HG03159 (cell line): ENCODE measurements at regions not wholly inside any gene's neighbourhood (a gene's known extent, or its start where the extent isn't known, plus 50 kb on each side); places are given as distances from the start of the nearest gene placed in this dataset.

Source experiments
- ATAC-seq: cut with Tn5 transposase; IDR thresholded peaks from one replicate; pipeline ENCODE4 v1.9.1; 2021; ENCODE audit warnings: mild to moderate bottlenecking, moderate library complexity; ENCODE audit not compliant: unreplicated experiment

DNA sequence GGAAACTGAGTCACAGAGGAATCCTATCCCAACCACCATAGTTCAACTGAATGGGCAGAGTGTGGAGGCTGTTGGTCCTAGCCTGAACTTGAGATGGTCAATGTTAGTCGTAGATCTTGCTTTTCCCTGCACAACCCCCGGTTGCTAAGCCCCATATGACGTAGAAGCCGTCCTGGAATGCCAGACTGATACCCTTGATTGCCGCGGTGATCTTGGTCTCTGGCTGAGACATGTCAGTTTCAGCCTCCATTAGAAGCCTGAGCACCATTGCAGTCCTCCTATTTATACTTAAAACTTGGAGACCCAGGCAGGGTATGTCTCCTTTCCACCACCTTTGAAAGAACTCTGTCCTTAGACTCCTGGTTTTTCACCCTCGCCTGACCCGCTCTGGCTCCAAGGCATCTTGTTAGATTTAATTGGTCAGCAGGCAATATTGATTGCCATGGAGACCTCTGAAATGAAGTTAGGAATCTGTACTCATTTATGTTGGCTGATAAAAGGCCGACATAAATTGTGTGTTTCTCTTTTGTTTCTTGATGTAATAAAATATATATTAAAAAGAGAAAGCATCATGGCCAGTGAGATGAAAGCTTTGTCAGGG, 53.4 kb downstream of the RPLP1 start:
- no peak for ATAC-seq

DNA sequence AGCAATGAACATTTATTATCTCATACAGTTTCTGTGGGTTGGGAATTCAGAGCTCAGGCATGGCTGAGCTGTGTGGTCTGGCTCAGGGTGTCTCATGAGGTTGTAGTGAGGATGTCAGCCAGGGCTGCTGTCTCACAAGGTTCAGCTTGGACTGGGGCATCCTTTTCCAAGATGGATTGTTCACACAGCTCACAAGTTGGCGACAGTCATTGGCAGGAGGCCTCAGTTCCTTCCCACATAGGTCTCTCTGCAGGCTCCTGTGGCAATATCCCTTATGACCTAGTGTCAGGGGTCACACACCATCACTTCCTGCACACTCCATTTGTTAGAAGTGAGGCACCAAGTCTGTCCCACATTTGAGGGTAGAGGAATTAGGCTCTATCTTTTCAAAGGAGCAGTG, 56.0 kb downstream of the RPLP1 start:
- ATAC-seq: no peak

DNA sequence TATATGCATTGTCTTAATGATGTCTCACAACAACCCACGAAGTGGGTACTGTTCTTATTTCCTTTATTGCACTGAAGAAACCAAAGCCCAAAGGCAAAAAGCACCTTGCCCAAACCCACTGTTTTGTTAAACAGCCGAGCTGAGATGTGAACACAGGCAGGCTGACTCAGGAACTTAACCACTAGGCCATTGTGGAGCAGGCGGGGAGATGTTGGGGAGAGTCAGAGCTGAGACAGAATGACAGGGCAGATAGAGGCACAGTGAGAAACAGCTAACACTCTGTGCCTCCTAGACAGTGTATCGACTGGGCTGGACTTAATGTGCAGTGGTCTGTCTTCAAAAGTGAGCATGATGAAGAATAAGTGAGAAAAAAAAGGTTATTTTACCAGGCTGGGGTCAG, 56.5 kb downstream of the RPLP1 start:
- ATAC-seq: no peak

DNA sequence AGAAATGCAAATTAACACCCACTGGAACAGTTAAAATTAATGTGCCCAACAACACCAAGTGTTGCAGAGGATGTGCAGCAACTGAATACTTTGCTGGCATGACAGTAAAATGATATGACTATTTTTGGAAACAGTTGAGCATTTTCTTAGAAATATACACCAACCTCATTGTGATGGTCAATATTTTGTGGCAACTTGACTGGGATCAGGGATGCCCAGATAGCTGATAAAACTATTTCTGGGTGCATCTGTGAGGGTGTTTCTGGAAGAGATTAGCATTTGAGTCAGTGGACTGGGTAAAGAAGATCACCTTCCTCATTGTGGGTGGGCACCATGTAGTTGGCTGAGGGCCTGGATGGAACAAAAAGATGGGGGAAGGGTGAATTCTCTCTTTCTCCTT, 57.9 kb downstream of the RPLP1 start:
- ATAC-seq: no peak

DNA sequence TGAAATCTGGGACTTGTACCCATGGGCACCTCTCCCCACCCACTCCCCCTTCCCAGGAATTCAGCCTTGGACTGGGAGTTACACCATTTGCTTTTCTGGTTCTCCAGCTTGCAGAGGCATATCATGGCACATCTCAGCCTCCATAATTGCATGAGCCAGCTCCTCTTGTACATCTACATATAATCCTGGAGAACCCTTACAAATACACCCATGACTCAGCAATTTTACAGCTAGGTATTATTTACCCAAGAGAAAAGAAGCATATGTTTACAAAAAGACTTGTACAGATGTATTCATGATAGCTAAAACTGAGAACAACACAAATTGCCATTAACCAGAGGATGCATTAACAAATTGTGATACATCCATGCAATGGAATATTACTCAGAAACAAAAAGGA, 58.4 kb downstream of the RPLP1 start:
- ATAC-seq: no peak

DNA sequence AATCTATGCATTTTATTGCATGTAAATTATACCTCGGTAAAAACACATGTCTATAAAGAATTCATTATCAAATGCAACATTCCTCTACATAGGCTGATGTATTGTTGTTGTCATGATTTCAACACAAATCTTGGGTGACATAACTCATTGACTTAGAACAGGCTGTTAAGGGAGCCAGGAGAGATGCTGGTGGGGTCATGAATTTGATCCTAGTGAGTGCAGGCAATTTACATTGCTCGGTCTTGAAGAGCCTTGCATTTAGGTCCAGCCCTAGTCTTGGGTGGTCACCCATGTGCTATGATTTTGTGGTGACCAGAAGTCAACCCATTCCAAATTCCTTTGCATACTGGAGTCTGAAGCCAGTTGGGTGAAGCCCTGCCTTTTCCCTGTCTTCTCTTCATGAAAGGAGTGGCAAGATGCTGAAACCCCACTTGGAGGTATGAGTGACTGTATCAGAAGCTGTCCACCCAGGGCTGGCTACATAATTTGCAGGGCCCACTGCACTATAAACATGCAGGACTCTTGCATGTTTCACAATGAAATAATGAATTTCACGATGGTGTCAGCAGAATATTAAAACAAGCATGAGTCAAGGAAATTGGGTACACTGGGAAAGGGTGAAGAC, 59.2 kb downstream of the RPLP1 start:
- no peak for ATAC-seq

DNA sequence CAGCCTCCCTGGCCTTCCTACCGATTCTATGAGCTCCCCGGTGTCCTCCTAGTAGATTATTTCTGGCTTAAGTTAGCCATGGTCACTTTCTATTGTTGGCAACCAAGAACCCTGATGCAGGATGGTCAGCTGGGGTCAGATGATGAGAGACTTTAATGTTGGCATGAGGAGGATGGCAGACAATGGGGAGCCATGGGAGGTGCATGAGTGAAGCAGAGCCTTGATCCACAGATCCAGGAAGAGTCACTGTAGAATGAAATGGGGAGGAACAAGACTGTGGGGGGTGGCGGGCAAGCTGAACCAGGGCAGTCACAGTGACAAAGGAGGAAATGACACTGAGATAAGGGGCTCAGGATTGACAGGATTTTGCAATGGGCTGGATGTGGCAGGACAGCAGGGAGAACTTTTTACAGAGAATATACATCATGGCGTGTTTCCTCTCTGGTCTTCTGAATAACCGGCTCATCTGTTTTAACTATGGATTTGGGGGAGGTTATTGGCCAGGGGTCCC, 60.9 kb downstream of the RPLP1 start:
- ATAC-seq: no peak

DNA sequence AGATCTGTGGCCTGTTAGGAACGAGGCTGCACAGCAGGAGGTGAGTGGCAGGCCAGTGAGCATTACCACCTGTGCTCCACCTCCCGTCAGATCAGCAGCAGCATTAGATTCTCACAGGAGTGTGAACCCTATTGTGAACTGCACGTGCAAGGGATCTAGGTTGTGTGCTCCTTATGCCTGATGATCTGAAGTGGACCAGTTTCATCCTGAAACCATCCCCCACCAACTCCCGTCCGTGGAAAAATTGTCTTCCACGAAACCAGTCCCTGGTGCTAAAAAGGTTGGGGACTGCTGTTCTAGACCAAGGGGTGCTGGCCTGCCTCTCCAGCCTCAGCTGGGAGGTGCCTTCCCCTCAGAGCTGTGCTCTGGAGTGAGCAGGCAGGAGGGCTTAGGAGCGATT, 61.4 kb downstream of the RPLP1 start:
- ATAC-seq: no peak

DNA sequence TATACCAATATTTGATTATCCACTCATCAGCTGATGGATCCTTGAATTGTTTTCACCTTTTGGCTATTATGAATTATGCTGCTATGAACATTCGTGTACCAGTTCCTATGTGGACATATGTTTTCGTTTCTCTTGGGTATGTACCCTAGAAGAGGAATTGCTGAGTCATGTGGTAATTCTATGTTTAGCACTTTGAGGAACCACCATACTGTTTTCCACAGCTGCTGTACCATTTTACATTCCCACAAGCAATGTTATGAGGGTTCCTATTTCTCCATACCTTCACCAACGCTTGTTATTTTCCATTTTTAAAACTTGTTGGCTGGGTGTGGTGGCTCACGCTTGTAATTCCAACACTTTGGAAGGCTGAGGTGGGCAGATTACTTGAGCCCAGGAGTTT, 62.9 kb downstream of the RPLP1 start:
- ATAC-seq: no peak

DNA sequence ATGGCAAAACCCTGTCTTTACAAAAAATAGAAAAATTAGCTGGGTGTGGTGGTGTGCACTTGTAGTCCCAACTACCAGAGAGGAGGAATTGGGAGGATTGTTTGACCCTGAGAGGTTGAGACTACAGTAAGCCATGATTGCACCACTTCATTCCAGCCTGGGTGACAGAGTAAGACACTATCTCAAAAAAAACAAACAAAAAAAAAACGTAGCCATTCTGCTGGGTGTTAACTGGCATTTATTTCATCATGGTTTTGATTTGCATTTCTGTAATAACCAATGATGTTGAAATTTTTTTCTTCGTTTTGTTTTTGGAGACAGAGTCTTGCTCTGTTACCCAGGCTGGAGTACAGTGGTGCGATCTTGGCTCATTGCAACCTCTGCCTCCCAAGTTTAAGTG, 63.3 kb downstream of the RPLP1 start:
- no peak for ATAC-seq

DNA sequence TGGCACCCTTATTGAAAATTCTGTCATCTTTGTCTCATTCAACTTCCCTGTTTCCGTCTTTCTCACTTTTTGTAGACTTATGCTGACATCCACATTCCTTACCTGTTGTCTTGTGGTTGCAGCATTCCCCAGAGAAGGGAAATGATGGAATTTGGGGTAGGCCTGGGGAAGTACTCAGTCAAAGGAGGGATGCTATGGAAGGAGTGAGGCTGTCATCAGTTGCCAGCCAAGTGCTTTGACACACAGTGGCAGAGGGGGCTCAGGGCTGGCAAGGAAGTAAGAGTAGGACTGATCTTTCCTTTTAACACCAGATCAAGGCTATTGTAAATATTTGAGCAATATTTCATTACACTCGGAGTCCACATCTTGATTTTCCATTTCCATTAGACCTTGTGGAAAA, 64.4 kb downstream of the RPLP1 start:
- ATAC-seq: no peak

DNA sequence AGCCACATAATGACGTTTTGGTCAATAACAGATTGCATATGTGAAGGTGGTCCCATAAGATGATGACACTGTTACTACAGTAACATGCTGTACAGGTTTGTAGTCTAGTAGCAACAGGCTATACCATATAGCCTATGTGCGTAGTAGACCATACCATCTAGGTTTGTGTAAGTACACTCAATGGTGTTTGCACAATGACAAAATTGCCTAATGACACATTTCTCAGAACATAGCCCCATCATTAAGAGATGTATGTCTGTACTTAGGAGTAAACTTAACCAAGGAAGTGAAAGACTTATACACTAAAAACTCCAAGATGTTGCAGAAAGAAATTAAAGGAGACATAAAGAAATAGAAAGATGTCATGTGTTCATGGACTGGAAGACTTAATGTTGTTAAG, 66.2 kb downstream of the RPLP1 start:
- ATAC-seq: no peak

DNA sequence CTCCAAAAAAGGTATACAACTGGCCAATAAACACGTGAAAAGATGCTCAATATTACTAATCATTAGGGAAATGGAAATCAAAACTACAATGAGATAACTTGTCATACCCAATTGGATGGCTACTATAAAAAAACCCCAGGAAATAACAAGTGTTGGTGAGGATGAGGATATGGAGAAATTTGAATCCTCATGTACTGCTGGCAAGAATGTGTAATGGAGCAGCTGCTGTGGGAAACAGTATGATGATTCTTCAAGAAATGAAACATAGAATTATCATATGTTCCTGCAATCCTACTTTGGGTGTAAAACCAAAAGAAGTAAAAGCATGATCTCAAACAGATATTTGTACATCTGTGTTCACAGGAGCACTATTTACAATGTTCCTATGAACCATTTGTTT, 67.4 kb downstream of the RPLP1 start:
- ATAC-seq: no peak

DNA sequence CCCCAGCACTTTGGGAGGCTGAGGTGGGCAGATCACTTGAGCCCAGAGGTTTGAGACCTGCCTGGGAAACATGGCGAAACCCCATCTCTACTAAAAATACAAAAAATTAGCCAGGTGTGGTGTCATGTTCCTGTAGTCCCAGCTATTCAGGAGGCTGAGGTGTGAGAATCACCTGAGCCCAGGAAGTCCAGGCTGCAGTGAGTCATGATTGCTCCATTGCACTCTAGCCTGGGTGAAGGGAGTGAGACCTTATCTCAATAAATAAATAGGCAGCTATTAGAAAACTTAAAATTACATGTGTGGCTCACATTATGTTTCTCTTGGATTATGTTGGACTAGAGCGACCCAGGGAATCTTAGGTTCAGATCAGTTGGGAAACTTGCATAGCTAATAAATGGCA, 69.7 kb downstream of the RPLP1 start:
- ATAC-seq: no peak

DNA sequence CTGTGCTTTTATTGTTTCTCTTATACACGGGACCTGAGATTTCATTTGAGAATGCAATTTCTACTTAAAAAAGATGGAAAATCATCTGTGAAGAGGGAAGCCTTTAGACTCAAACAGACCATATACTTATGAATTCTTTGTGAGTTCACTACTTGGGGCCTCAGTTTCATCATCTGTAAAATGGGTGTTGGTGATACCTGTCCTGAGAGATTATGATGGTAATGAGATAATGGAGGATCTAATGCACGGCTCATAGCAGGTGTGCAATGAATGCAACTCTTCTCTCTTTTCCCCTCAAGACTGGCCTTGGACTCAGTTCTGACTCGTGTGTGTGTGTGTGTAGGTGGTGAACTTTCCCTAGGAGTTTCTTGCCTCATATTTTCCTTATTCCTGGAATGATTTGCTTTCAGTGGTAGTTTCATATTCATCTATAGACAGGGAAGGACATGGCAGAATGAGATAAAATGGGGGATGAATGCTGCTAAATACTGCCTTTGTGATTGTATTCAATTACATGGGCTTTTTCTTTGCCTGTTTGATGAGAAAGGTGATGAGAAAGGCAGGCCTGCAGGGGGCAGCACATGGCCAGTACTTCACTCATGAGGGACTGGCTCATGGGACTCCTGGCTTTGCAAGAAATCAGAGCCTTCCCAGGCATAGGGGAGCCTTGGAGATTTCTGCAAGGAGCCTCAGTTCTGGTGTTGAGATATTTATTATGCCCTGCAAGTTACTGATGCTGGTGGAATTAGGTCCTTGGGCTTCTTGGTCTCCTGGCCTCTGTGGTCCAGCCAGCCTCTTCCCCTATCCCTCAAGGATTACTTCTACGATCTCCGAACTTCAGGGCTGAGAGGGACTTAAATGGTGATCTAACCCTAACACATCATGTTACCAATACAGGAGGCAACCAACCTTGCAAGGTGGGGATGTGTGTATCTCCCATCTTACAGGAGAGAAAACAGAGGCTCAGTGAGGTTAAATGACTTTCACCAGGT, 70.7 kb downstream of the RPLP1 start:
- ATAC-seq: no peak

DNA sequence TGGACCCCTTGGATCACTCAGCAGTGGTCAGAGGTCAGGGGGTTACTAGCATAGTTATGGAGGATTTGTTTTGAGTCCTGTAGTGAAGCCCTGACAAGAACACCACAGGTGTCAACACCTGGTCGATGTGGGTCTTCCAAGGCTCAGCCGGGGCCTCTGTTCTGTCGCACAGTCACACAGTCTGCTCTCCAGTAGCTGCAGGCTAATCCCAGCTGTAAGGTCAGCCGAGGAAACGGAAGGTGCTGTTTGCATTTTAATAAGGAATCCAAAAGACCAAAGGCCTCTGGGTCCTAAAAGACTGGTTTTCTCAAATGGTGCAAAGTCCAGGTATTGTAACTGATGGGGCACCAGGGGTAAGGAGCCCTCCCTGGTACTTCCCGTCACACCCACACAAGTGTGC, 71.7 kb downstream of the RPLP1 start:
- ATAC-seq: no peak

DNA sequence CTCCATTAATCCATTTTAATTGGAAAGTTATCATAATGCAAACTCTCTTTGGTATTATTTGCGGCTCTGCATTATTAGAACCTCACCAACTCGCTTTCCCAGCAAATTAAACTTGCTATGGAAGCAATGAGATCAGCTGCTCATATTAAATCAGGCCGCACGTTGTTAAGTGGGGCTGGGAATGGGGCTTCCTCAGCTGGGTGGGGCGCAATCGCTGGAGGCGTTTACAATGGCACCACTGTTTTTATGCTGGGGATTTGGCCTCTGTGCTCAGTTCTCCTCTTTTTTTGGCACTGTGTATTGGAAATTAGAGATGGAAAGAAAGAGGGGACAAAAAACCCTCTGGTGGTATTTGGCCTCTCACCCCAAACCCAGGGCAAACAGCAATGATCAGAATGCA, 72.2 kb downstream of the RPLP1 start:
- ATAC-seq: no peak

DNA sequence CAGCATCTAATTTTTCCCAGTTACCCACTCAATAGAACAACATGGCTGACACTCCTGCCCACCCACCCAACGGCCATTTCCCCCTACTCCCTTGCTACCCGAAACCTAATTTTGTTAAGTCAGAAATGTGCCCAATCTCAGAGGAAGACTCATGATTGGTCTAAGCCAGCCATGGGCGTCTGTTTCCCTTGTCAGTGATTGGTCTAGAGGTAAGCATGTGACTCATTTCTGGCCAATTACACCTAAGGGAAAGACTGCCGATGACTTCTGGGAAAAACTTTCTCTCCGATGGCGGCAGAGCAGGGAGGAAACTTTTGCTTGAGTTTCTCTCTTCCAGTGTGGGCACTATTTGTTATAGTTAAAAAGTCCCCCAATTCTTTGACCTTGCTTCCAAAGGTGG, 72.9 kb downstream of the RPLP1 start:
- no peak for ATAC-seq

DNA sequence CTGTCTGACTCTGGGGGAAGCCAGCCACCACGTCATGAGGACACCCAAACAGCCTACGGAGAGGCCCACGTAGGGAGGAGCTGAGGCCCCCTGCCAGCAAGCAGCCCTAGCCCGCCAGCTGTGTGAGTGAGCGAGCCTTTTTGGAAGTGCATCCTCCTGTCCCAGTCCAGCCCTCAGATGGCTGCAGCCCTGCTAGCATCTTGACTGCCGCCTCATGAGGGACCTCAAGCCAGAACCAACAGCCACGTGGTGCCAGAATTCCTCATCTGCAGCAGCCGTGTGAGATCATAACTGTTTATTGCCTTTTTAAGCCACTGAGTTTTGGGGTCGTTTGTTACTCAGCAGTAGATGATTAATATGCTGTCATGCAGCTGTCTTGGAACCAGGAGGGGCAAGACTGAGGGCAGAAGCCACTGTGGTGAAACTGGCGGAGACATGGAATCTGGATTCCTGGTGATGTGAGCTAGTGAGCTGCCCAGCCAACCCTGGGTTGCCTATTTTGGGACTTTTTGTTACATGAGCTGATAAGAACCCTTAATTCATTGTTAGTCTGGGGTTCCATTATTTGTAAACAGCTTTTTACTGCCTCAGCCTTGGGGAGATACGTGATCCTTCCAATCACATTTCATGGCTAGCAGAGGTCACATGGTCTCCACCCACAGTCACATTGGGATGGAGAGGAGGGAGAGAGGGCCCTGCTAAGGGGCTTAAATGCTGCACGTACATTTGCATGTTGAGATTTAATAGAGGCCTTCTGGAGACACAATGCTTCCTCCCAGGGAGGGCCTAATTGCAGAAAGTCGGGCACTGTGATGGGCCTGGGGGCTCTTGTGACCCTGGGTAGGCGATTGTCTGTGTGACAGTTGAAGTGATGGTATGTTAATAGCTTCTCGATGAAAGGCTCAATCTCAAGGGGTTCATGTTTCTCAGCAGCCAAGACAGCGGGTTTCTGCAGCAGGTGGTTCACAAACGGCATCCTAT, 73.8 kb downstream of the RPLP1 start:
- no peak for ATAC-seq

DNA sequence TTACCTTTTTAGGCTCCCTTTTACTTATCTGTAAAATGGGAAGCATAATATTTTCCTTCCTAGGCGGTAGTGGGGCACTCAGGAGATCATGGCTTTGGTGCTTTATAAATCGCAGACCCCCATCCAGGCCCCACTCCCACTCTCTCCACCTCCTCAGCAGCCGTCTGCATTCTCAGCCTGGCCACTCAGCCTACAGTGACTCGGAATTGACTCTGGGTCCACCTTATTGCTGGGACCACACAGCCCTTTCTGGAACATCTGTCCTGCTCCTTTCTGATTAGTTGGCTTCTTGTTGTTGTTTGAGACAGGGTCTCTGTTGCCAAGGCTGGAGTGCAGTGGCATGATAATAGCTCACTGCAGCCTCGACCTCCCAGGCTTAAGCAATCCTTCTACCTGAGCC, 76.5 kb downstream of the RPLP1 start:
- no peak for ATAC-seq
